GM23338 (cell line): ENCODE measurements at regions not wholly inside any gene's neighbourhood (a gene's known extent, or its start where the extent isn't known, plus 50 kb on each side); places are given as distances from the start of the nearest gene placed in this dataset.

Experiments
- ATAC-seq: fragments of 200-7000 bp; cut with Tn5 transposase; 3 replicates; pipeline ENCODE4 v1.9.1; 2020
- DNase-seq: peaks from one replicate; pipeline ENCODE4 v3.0.0-alpha.2; 2015; ENCODE audit warnings: low spot score
- H2AFZ ChIP-seq: fragments of 200-600 bp; sonication (generic); 2 replicates; pipeline ENCODE4 v1.8.0; 2016; ENCODE audit warnings: antibody characterized with exemption, mild to moderate bottlenecking, moderate library complexity
- H3F3A ChIP-seq: fragments of 200-600 bp; sonication (generic); replicated peaks from 2 replicates; pipeline ENCODE4 v1.8.0; 2017; ENCODE audit warnings: antibody characterized with exemption, mixed run types, low read depth
- H3K27ac ChIP-seq: fragments of 200-600 bp; sonication (generic); 2 replicates; pipeline ENCODE4 v1.6.1; 2016; ENCODE audit warnings: low read depth
- H3K27me3 ChIP-seq: fragments of 200-600 bp; sonication (generic); 2 replicates; pipeline ENCODE4 v1.8.0; 2016; ENCODE audit warnings: mild to moderate bottlenecking, mixed run types, moderate library complexity; ENCODE audit not compliant: insufficient read depth
- H3K36me3 ChIP-seq: fragments of 200-600 bp; sonication (generic); 2 replicates; pipeline ENCODE4 v1.8.0; 2016; ENCODE audit warnings: mild to moderate bottlenecking; ENCODE audit not compliant: insufficient read depth
- H3K4me1 ChIP-seq: fragments of 200-600 bp; sonication (generic); 2 replicates; pipeline ENCODE4 v1.8.0; 2016; ENCODE audit warnings: mild to moderate bottlenecking, moderate library complexity; ENCODE audit not compliant: insufficient read depth
- H3K4me2 ChIP-seq: fragments of 200-600 bp; sonication (generic); 2 replicates; pipeline ENCODE4 v1.7.1; 2017; ENCODE audit warnings: mixed run types
- H3K4me3 ChIP-seq: fragments of 200-600 bp; sonication (generic); 2 replicates; pipeline ENCODE4 v1.6.1; 2016; ENCODE audit warnings: mixed run types
- H3K79me2 ChIP-seq: fragments of 200-600 bp; sonication (generic); replicated peaks from 2 replicates; pipeline ENCODE4 v1.8.0; 2017; ENCODE audit warnings: mild to moderate bottlenecking; ENCODE audit not compliant: insufficient read depth
- H3K9me2 ChIP-seq: fragments of 200-600 bp; sonication (generic); 2 replicates; pipeline ENCODE4 v1.8.0; 2017; ENCODE audit not compliant: insufficient read depth
- H4K20me1 ChIP-seq: fragments of 200-600 bp; sonication (generic); replicated peaks from 2 replicates; pipeline ENCODE4 v1.8.0; 2017; ENCODE audit warnings: mild to moderate bottlenecking; ENCODE audit not compliant: insufficient read depth
- H3K27ac Mint-ChIP-seq: 2 replicates; pipeline ENCODE4 v1.8.0; 2020; ENCODE audit warnings: inconsistent platforms, mild to moderate bottlenecking, moderate library complexity, mixed read lengths
- H3K27me3 Mint-ChIP-seq: 3 replicates; pipeline ENCODE4 v1.8.0; 2022; ENCODE audit warnings: low read depth, mild to moderate bottlenecking, moderate library complexity, mixed read lengths, inconsistent platforms; ENCODE audit not compliant: insufficient read depth, poor library complexity
- H3K36me3 Mint-ChIP-seq: 3 replicates; pipeline ENCODE4 v1.8.0; 2021; ENCODE audit warnings: low read depth, mild to moderate bottlenecking, inconsistent platforms, moderate library complexity, mixed read lengths
- H3K4me1 Mint-ChIP-seq: 3 replicates; pipeline ENCODE4 v1.8.0; 2020; ENCODE audit warnings: mild to moderate bottlenecking, inconsistent platforms, mixed read lengths
- H3K4me3 Mint-ChIP-seq: 3 replicates; pipeline ENCODE4 v1.8.0; 2021; ENCODE audit warnings: moderate library complexity, mild to moderate bottlenecking, inconsistent platforms, mixed read lengths
- H3K9me3 Mint-ChIP-seq: 3 replicates; pipeline ENCODE4 v1.8.0; 2020; ENCODE audit warnings: moderate library complexity, mild to moderate bottlenecking, inconsistent platforms, mixed read lengths
- CREB1 ChIP-seq: fragments of 250-450 bp; sonication (Bioruptor Pico); IDR thresholded peaks from 2 replicates; pipeline ENCODE4 v1.5.0; 2020; ENCODE audit warnings: low read depth, mild to moderate bottlenecking, moderate library complexity
- CTCF ChIP-seq, 2 experiments: fragments of 200-600 bp in 1 of 2; sonication (generic) in 1 of 2; conservative IDR thresholded peaks; 2 replicates each; pipeline versions ENCODE4 v1.5.1 to v1.6.1; 2016 to 2017; ENCODE audit warnings: antibody characterized with exemption in 2 of 2, low read depth in 2 of 2, mild to moderate bottlenecking in 2 of 2, moderate library complexity in 1 of 2
- ETS1 ChIP-seq: IDR thresholded peaks from 2 replicates; pipeline ENCODE4 v1.6.1; 2016; ENCODE audit warnings: antibody characterized with exemption
- EZH2 ChIP-seq: fragments of 200-600 bp; sonication (generic); IDR thresholded peaks from one replicate; pipeline ENCODE4 v1.8.0; 2017; ENCODE audit warnings: antibody characterized with exemption, mild to moderate bottlenecking, low read depth; ENCODE audit not compliant: unreplicated experiment
- JUNB ChIP-seq: IDR thresholded peaks from one replicate; pipeline ENCODE4 v1.6.1; 2016; ENCODE audit warnings: antibody characterized with exemption; ENCODE audit not compliant: unreplicated experiment
- POLR2AphosphoS5 ChIP-seq: IDR thresholded peaks from 2 replicates; pipeline ENCODE4 v1.6.1; 2016; ENCODE audit warnings: antibody characterized with exemption, low read depth
- REST ChIP-seq: IDR thresholded peaks from one replicate; pipeline ENCODE4 v1.6.1; 2018; ENCODE audit warnings: antibody characterized with exemption; ENCODE audit not compliant: unreplicated experiment
- STAT1 ChIP-seq: IDR thresholded peaks from one replicate; pipeline ENCODE4 v1.6.1; 2016; ENCODE audit warnings: antibody characterized with exemption; ENCODE audit not compliant: unreplicated experiment
- ZNF331 ChIP-seq: fragments of 250-450 bp; sonication (Bioruptor Pico); IDR thresholded peaks from 2 replicates; pipeline ENCODE4 v1.5.0; 2020; ENCODE audit warnings: low read depth, mild to moderate bottlenecking, moderate library complexity

GRCh38 chr7:3198316-3198715, 102.7 kb upstream of the SDK1 start (continued):
- TF ChIP-seq CREB1 (CRISPR knock-in tag) (no peak), CTCF (conservative IDR thresholded peaks at IDR 0.05; ENCODE audit: low read depth in 2 of 2) (no peak), EZH2 (no peak), STAT1 (no peak), ZNF331 (CRISPR knock-in tag) (no peak), JUNB (no peak), ETS1 (no peak)

GRCh38 chr7:3200504-3200903, 100.5 kb upstream of the SDK1 start:
- Mint-ChIP-seq H3K27ac (no peak overlapping the region), H3K27me3 (peaks cover 3% of the 10 kb centered on the region), H3K9me3 (peaks cover 10% of the 10 kb centered on the region; the same call in 2 of the 3 replicates), H3K4me3 (no peak overlapping the region), H3K4me1 (peaks cover 22% of the 10 kb centered on the region), H3K36me3 (peaks cover 4% of the 10 kb centered on the region; the same call in 1 of the 3 replicates)
- H3K4me1 ChIP-seq = peaks cover 14% of the 10 kb centered on the region
- ATAC-seq (peak; percentile 94), DNase-seq (peak; percentile 77)
- H3K27ac ChIP-seq = no peak overlapping the region
- H3K36me3 ChIP-seq = no peaks in the 10 kb centered on the region
- H3F3A ChIP-seq = no peaks in the 10 kb centered on the region
- no peak overlapping the region for H3K4me2 ChIP-seq
- H3K9me2 ChIP-seq = no peaks in the 10 kb centered on the region
- H3K4me3 ChIP-seq = no peak overlapping the region
- no peaks in the 10 kb centered on the region for H4K20me1 ChIP-seq
- TF ChIP-seq CTCF (conservative IDR thresholded peaks at IDR 0.05; ENCODE audit: low read depth in 2 of 2) = peak; percentile 87 to 89
- TF ChIP-seq CREB1 (CRISPR knock-in tag) = no peak
- H3K27me3 ChIP-seq = no peaks in the 10 kb centered on the region
- H3K79me2 ChIP-seq = no peaks in the 10 kb centered on the region
- no peak overlapping the region for H2AFZ ChIP-seq

- H3K36me3 ChIP-seq = no peaks in the 10 kb centered on the region
- H3F3A ChIP-seq = no peaks in the 10 kb centered on the region
- H3K4me2 ChIP-seq = no peak overlapping the region
- no peaks in the 10 kb centered on the region for H3K79me2 ChIP-seq
- DNase-seq (no peak), ATAC-seq (no peak)
- H3K27ac ChIP-seq = no peak overlapping the region
- peaks cover 4% of the 10 kb centered on the region; the same call in 1 of the 3 replicates for H3K36me3 Mint-ChIP-seq
- peaks cover 9% of the 10 kb centered on the region; the same call in 2 of the 3 replicates for H3K9me3 Mint-ChIP-seq
- H3K4me1 Mint-ChIP-seq = peaks cover 20% of the 10 kb centered on the region
- peaks cover 8% of the 10 kb centered on the region for H3K4me1 ChIP-seq
- no peak overlapping the region for H3K4me3 Mint-ChIP-seq
- H3K27ac Mint-ChIP-seq = no peak overlapping the region
- H4K20me1 ChIP-seq = no peaks in the 10 kb centered on the region
- H3K27me3 ChIP-seq = no peaks in the 10 kb centered on the region
- H3K4me3 ChIP-seq = no peak overlapping the region
- TF ChIP-seq ZNF331 (CRISPR knock-in tag) (no peak), POLR2AphosphoS5 (no peak), ETS1 (no peak), EZH2 (no peak), REST (no peak), STAT1 (no peak)
- no peak overlapping the region for H2AFZ ChIP-seq
- H3K27me3 Mint-ChIP-seq = peaks cover 3% of the 10 kb centered on the region
- no peaks in the 10 kb centered on the region for H3K9me2 ChIP-seq
Measured at GRCh38 chr7:3201306-3201705, 99.7 kb upstream of the SDK1 start.
